Stimulated activated CD8-positive, alpha-beta memory T cell treated with anti-CD3 and anti-CD28 coated beads, Interleukin-2, amount 100 ng/mL, for 1 hour (primary cell): ENCODE measurements at regions not wholly inside any gene's neighbourhood (a gene's known extent, or its start where the extent isn't known, plus 50 kb on each side); places are given as distances from the start of the nearest gene placed in this dataset.

Source experiments
- DNase-seq, 2 donors: peaks; one replicate each; pipeline ENCODE4 v3.0.0-alpha.2; 2020; ENCODE audit warnings: low read depth in 2 of 2

DNA sequence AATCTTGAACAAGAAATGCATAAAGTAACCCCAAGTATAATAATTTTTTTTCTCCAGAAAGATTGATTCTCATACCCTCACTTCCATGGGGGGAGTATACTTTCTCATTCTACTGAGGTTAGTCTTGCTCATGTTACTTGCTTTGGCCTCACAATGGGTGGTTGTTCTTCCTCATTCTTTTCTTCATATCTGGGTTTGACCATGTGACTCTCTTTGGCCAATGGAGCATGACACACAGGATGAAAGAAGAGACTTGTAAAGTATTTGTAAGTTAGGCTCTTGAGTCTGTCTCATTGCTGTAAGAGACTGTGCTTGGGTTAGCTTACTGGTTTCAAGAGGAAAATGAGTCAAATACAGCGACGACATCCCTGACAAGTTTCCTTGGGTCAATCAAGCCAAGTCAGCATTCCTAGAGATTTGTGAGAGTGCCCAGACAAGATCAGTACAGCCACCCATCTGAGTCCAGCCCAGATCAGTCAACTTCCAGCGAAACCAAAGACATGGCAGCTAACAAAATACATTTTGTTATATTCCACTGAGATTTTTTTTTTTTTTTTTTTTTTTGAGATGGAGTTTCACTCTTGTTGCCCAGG lies 970.2 kb downstream of the BCL11A start:
- DNase-seq: no peak

DNA sequence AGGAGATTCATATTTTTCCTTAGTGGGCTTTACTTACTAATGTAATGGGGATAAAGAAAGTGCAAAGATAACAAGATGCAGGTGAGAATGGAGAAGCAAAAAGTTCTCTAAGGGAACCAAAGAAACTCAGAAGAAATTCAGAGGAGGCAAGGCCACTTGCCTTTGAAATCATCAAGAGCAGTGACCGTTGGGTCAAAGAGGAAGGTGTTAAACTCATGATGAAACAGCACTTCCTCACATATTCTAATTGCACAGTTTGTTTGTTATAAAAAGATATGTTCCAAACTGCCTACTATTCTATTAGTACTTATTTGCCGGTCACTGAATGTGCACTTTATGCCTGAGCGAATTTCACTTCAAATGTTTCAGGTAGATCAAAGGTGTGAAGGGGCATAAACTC lies 975.1 kb downstream of the BCL11A start:
- DNase-seq: no peak

DNA sequence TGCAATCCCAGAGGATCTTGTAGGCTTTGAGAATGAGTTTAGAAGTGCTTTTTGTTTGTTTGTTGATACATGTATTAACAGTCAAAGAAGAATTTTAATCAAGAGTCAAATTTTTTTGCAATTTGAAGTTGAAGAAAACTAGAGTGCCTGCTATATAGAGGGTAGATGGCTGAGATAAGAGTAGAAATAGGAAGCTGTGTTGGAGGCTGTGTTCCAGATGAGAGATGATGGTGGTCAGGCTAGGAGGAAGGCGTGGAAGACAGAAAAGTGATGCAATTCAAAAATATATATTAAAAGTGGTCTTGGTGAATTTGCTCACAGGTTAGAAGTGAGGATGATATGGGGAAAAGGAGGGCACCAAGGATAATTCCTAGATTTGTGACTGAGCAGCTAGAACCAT lies 978.3 kb downstream of the BCL11A start:
- DNase-seq: no peak

DNA sequence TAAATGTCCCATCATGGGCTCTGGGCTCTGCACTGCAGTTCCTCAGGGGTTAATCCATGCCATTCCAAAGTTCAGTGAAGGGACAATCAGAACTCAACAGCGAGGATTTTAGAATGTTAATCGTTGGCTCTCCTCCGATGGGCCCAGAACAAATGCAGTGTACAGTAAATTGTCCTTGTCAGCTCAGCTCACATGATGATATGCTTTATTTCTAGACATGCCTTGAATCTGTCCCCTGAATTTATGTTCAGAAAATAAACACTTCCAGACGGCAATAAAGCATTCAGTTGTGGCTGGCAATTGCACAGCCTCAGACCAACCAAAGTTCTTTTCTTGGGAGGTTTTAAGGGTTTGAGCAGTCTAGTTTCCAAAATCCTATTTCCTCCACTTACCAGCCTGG lies 981.2 kb downstream of the BCL11A start:
- DNase-seq: no peak

DNA sequence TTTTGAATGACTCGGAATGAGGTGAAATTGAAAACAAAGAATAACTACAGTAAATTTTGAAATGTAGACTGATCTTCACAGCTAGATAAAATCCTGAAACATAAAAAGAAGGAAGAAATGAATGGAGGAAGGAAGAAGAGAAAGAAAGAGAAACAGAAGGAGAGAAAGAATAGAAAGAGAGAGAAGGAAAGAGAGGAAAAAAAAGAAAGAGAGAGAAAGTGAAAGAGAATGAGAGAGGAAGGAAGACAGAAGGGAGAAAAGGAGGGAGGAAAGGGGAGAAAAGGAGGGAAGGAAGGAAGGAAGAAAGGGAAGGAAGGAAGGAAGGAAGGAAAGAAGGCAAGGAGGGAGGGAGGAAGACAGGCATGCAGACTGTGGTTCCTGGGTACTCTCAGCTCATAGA lies 982.6 kb downstream of the BCL11A start:
- DNase-seq: no peak

DNA sequence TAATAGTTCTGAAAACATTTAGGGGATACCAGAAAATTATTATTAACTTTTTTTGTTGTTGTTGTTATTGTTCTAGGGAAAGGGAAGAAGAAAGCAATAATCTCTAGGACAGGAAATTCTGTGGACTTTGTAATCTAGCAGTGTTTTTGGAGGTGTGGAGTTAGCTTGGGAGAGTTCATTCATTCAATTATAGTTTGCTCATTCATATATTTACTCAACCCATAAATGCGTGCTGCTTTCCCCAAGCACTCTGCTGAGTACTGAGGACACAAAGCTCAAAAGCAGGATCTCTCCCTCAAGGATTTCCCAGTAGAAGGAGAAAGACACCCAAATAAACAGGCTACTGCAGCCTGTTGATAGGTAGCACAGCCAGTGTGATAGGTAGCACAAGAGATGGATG lies 984.3 kb downstream of the BCL11A start:
- no peak for DNase-seq

DNA sequence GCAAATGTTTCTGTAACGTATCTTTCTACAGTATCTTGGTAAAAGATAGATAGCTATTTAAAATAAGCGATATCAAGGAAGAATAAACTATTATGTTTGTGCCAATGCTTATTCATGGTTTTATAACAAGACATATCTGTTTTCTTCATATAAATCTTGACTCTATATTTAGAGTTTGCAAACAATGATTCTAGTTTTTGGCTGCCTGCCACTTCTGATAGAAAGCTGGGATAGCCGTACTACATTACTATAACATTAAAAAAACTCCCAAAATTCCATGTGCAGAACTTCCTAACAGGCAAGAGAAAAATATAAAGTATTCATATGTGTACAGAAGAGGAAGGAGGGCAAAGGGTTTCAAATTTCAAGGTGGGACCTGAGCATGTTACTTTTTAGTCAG lies 985.0 kb downstream of the BCL11A start:
- DNase-seq: no peak

DNA sequence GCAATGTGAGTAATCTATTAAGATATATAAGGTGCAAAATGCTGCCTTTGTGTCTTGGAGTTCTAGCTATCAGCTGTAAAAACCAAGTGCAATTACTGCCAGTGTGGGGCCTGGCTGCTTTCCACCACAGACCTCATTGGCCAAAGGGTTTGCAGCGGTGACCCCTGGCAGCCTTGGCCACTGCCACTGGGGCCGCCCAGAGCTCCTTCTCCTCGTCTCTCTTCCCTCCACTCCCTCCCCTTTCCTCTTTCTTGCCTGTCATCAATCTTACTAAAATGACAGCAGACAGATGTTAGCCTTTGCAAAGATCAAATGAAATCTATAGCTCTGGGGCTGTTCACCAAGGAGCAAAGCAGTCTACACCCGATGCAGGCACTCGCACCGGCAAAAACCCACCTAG lies 986.3 kb downstream of the BCL11A start:
- no peak for DNase-seq

DNA sequence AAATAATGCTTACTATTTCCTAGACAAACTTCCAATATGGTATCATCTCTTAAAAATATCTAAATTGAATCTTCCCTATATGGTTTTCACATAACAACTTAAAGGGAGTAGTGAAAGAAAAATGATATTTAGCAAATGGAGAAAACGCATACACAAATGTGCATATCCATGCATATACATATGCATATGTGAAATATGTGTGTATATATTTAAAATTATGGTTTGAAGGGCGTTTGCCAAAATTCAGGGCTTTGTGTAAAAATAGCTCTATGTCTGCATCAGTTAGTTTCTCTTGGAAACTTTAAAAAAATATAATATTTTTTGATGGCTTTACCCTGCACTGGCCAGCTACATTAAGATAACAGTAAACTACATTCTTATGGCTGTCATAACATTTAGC lies 986.7 kb downstream of the BCL11A start:
- DNase-seq: no peak

DNA sequence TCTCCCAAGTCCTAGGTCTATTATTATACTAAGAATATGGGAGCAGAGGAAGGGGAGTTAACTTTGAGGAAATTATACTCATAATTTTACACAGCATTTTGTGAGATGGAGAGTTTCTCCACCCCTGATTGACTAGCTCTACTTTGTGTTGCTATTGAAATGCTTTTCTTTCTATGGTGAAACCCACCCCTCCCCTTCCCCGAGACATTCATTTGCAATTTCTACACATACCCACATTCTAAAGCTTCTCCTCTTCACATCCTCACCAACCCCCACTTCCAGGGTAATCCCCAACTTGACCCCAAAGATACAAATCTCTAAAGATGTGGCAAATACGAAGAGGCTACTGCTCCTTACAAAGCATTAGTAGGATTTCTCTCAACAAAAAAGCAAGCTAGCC lies 992.2 kb downstream of the BCL11A start:
- no peak for DNase-seq

DNA sequence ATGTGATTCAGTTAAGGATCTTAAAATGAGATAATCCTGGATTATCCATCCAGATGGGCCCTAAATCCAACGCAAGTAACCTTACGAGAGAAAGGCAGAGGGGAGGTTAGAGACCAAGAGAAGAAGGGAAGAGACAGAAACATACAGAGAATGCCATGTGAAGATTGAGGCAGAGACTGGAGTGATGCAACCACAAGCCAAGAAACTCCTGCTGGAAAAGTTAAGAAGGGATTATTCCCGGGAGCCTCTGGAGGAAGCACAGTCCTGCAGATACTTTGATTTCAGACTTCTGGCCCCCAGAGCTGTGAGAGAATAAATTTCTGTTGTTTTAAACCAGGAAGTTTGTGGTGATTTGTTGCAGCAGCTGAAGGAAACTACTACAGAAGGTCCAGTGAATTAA lies 992.7 kb downstream of the BCL11A start:
- DNase-seq: no peak

DNA sequence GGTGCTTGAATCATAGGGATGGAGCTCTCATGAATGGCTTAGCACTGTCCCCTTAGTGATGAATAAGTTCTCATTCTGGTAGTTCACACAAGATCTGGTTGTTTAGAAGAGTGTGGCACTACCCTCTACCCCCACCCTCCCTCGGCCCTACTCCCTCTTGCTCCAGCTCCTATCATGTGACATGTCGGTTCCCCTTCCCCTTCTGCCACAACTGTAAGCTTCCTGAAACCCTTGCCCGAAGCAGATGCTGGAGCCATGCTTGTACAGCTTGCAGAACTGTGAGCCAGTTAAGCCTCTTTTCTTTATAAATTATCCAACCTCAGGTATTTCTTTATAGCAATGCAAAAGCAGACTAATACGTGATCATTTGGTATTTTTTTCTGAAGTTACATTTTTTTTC lies 1012.6 kb downstream of the BCL11A start:
- no peak for DNase-seq

DNA sequence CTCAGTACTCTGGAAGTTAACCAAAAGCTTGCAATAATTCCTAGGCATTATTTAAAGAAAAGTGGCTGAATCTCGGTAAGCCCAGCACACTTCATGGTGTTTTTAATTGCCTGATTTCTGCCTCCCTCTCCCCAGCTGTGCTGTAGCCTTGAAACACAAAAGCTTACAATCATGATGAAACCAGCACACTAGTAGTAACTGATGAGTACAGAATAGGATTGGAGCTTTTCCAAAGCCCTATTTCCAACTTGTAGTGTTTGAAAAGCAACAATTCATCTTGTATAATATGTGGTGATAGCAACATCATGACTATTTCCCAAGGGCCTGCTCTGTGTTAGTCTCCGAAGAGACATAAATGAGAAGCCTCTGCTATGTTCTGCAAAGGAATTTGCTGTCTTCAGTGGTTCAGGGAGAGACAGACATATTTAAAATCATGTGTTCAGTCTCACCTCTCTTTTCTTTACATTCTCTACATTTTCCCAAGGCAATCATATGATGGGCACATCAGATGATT lies 1015.0 kb downstream of the BCL11A start:
- DNase-seq: no peak

DNA sequence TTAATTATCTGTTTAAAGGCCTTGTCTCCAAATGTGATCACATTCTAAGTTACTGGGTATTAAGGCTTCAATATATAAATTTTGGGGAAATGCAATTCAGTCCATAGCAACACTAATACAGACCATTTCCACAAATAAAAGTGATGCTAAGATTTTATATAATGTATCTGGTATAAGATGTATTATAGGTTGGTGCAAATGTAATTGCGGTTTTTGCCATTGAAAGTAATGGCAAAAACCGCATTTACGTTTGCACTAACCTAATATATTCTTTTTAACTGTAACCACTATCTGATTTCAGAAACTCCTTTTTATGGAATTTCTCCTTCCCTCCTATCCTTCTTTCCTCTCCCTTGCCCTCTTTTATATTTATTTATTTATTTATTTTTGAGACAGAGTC lies 1020.6 kb downstream of the BCL11A start:
- no peak for DNase-seq

DNA sequence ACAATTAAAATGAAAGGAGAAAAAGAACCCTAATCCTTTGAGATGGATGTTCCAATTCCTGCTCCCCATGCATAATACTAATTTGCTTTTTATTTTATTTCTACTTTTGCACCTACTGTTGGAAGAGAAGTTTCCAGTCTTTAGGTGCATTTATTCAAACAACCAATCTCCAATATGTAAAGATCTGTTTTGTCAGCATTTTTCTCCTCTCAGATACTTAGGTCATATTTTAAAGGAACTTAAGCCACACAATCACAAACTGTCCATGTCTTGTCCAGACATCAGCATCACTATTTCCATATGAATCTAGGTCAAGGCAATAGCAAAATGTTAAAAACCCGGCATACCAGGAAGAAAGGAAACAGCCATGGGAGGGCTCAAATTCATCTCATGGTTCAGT lies 1023.2 kb downstream of the BCL11A start:
- no peak for DNase-seq

DNA sequence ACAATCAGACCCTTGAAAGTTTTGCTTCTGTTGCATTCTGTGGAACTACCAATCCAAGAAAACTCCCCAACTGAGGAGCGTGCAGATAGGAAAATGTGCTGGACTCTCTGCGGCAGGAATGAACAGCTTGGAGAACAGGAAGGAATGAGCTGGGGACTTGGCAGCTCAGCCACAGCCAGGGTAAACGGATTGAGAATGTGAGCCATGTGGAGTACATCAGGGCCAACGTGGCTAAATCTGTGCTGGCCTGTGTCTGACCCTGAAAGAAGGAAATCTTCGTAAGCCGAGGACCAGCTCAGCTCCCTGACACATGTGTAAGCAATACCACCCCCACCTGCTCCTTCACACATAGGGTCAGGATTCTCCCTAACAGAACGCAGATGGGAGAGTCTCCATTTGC lies 1023.7 kb downstream of the BCL11A start:
- DNase-seq: no peak

DNA sequence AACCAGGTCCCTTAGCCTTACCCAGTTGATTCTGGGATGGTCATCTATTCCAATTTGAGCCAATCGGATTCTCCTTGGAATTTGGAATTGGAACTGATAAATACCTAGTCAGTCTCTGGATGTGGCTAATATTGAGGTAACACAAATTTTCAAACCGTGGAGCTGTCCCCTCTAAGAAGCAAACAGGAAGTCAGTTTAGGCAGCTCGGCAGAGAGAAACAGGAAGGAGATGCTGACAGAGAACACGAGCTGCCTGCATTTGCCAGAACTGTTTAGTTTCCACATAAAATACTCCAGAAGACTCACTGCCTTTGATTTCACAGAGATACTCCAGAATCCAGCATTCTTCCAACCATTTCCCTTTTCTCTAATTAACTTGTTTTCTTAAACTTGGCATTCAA lies 1024.9 kb downstream of the BCL11A start:
- no peak for DNase-seq

DNA sequence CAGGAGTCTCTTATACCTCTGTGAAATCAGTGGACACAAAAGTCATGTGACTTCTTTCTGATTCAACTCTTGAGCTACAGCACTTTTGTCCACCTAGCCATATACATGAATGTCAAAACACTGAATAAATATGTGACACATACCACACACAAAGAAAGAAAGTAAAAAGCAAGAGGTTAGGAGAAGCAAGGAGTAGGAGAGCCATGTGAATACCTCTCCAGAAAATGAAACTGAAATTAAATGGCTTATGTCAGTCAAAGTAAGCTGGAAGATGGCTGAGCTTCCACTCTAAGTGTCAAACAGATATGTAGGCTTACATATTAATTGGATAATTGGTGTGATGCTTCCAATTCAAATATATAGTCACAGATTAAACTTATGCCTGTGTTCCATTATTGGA lies 1050.5 kb downstream of the BCL11A start:
- no peak for DNase-seq

DNA sequence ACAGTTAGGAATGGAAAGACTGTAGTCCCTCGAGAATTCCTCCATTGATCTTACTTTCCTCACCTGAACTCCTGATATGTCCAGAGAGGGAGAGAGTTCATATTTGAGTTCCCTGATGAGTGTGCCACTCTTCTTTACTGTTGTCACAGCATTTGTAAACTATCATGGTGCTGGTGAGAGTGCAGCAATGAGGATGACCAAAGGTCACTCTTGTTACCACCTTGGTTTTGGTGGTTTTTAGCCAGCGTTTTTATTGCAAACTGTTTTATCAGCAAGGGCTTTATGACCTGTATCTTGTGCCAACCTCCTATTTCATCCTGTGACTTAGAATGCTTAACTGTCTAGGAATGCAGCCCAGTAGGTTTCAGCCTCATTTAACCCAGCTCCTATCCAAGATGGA lies 1062.5 kb downstream of the BCL11A start:
- DNase-seq: no peak

DNA sequence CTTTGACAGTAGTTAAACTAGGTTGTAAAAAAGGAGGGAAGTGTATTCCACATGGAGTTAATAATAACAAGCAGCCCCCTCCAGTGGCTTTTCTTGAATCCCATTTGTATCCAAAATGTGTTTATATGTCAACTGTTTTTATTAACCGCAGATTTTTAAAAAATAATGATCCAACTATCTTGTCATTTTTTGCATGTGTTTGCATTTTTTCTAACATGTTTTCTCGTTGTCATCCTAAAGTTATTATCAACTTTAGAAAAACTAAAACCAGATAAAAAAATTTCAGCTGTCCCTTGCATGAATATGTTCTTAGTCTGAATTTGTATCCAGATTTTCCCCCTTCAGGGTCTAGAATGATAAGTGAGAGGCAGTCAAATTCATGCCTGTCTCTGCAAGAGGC lies 1063.3 kb downstream of the BCL11A start:
- DNase-seq: no peak

DNA sequence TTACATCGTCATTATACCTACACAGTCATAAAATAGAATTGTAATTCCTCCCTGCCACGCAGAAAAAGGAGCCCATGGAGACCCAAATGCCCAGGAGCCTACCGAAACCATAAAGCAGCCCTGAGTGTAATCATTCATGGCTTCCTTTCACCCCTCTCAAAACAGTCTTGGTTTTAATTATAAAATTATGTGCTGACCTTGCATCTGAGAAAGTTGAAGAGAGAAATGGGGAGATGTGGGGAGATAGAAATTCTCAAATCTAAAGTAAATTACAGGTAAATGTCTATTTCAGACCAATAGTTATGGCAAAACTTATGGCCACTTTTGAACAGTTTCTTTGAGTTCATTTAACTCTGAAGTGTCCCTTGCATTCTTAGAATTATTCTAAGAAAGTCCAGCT lies 1068.8 kb downstream of the BCL11A start:
- DNase-seq: no peak

DNA sequence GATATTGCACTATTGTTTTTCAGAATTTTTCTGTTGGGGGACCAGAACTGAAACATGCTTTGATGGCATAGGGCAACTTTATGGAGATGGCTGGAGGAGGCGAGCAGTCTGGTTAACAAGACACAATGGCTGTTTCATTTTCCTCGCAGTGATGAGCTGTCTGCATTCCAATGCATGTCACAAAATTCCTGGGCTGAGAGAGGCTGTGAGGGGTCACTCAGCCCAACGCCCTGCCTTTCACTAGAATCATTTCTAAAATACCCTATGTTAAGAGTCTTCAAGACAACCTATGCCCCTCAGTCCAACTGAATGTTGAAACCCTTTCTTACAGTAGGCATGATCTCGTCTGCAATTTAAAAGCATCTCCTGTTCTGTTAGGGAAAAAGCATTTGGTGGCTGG lies 1090.0 kb downstream of the BCL11A start:
- no peak for DNase-seq

DNA sequence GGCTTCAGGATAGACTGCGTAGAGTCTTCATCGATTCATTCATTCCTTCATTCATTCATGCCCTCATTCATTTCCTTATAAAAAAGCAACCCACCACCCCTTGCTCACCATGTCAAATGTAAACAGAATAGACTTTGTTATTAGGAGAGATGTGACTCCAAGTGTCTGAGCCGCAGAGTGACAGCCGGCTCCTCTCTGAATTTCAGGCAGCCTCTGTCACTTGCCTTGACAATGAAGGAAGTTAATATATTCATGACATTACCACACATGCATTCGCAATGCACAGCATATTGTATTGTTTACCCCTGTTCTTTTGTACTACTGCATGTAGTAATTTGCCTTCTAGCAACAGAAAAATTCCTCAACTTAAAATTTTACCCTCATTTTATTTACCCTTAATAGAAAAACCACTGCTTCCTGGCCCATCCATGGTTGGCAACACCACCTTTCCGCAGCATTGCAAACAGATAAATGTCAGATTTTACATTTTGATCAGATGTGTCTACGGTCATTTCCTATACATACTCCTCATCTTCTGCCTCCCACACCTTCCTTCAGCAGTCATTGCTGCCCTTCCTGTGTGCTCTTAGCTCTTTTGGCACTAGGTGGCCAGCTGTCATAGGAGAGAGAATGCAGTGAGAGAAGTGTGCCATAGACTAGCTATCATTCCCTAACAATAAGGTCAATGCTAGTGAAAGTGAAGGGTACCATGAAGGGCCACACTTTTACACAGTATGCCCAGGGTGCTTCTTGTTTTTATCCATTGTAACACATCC lies 1090.8 kb downstream of the BCL11A start:
- DNase-seq: no peak

DNA sequence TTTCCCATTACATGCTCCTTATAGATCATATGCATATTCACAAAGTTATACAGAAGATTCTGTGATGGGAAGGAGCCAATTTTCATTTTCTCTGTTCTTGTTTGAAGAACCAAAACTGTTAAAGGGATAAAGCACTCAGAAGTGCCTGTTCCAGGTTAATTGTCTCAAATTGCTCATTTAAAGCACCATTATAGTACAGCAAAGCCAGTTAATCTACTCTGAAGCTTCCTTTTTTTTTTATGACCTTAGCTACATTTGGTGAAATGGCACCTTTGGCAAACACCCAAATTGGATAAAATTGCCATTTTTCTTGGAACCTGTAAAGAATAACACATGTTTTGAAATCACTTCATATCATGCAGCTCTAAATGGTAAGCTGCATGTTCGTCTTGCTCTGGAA lies 1092.3 kb downstream of the BCL11A start:
- DNase-seq: no peak
